Ishikawa (cell line): ENCODE measurements at regions not wholly inside any gene's neighbourhood (a gene's known extent, or its start where the extent isn't known, plus 50 kb on each side); places are given as distances from the start of the nearest gene placed in this dataset.

Experiments used
- CEBPB ChIP-seq: IDR thresholded peaks from 2 replicates; pipeline ENCODE4 v1.6.1; 2012
- CREB1 ChIP-seq: IDR thresholded peaks from 2 replicates; pipeline ENCODE4 v1.6.1; 2012; ENCODE audit warnings: low read depth
- EGR1 ChIP-seq: IDR thresholded peaks from 2 replicates; pipeline ENCODE4 v1.6.1; 2012
- EP300 ChIP-seq: IDR thresholded peaks from 2 replicates; pipeline ENCODE4 v1.6.1; 2012; ENCODE audit warnings: borderline replicate concordance
- FOXM1 ChIP-seq: IDR thresholded peaks from 2 replicates; pipeline ENCODE4 v1.6.1; 2012; ENCODE audit warnings: low read depth, borderline replicate concordance
- NFIC ChIP-seq: IDR thresholded peaks from 2 replicates; pipeline ENCODE4 v1.6.1; 2012
- RAD21 ChIP-seq: IDR thresholded peaks from 2 replicates; pipeline ENCODE4 v1.6.1; 2012; ENCODE audit warnings: low read depth
- TAF1 ChIP-seq: IDR thresholded peaks from 2 replicates; pipeline ENCODE4 v1.6.1; 2012; ENCODE audit warnings: low read depth, mild to moderate bottlenecking
- YY1 ChIP-seq: IDR thresholded peaks from 2 replicates; pipeline ENCODE4 v1.6.1; 2012; ENCODE audit warnings: low read depth
- TF ChIP-seq, protein P1 (sequence below): IDR thresholded peaks from 2 replicates; pipeline ENCODE4 v1.6.1; 2012
- TF ChIP-seq, protein P2 (sequence below): IDR thresholded peaks from 2 replicates; pipeline ENCODE4 v1.6.1; 2012; ENCODE audit warnings: low read depth, mild to moderate bottlenecking

DNA sequence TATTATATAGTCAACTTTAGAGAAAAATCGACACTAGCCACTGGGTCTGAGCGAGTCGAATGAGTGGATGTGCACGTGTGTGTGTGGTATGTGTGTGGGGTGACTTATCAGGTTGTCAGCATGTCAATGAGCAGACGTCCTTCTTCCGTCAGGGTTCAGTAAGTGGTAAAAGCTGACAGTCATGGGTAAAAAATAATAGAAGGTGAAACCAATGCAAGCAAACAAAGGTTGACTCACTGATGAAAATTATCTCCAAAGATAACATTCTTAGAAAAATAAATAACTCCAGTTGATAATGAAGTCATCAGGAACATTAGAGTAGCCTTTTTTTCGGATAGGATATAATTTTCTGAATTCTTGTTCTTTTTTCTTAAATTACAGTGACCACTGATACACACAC lies 243.8 kb upstream of the FOXQ1 start:
- no peak for TF ChIP-seq FOXM1
- TF ChIP-seq CEBPB: no peak
- no peak for TF ChIP-seq CREB1
- TF ChIP-seq, protein P1, sequence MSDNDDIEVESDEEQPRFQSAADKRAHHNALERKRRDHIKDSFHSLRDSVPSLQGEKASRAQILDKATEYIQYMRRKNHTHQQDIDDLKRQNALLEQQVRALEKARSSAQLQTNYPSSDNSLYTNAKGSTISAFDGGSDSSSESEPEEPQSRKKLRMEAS: no peak
- TF ChIP-seq, protein P2, sequence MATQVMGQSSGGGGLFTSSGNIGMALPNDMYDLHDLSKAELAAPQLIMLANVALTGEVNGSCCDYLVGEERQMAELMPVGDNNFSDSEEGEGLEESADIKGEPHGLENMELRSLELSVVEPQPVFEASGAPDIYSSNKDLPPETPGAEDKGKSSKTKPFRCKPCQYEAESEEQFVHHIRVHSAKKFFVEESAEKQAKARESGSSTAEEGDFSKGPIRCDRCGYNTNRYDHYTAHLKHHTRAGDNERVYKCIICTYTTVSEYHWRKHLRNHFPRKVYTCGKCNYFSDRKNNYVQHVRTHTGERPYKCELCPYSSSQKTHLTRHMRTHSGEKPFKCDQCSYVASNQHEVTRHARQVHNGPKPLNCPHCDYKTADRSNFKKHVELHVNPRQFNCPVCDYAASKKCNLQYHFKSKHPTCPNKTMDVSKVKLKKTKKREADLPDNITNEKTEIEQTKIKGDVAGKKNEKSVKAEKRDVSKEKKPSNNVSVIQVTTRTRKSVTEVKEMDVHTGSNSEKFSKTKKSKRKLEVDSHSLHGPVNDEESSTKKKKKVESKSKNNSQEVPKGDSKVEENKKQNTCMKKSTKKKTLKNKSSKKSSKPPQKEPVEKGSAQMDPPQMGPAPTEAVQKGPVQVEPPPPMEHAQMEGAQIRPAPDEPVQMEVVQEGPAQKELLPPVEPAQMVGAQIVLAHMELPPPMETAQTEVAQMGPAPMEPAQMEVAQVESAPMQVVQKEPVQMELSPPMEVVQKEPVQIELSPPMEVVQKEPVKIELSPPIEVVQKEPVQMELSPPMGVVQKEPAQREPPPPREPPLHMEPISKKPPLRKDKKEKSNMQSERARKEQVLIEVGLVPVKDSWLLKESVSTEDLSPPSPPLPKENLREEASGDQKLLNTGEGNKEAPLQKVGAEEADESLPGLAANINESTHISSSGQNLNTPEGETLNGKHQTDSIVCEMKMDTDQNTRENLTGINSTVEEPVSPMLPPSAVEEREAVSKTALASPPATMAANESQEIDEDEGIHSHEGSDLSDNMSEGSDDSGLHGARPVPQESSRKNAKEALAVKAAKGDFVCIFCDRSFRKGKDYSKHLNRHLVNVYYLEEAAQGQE: no peak
- TF ChIP-seq YY1: no peak
- no peak for TF ChIP-seq TAF1
- TF ChIP-seq EP300: no peak
- TF ChIP-seq RAD21: no peak
- TF ChIP-seq NFIC: no peak
- no peak for TF ChIP-seq EGR1
